GM10248 (cell line): ENCODE measurements at regions not wholly inside any gene's neighbourhood (a gene's known extent, or its start where the extent isn't known, plus 50 kb on each side); places are given as distances from the start of the nearest gene placed in this dataset.

ENCODE experiments used
- CTCF ChIA-PET: fragments of 300-600 bp; sonication (Branson Sonifier 250); formaldehyde crosslinking; extraction: SDS; loops from one replicate; lab custom pipeline; 2021; ENCODE audit warnings: antibody characterized with exemption; lab: Yijun Ruan, JAX
- POLR2A ChIA-PET: fragments of 350-650 bp; sonication (Branson Sonifier 250); formaldehyde crosslinking; extraction: SDS; loops from one replicate; lab custom pipeline; 2020; ENCODE audit warnings: antibody characterized with exemption; lab: Yijun Ruan, JAX
- DNase-seq: peaks from one replicate; pipeline ENCODE4 v3.0.0; 2012; ENCODE audit errors: extremely low spot score
- CTCF ChIP-seq: IDR thresholded peaks from 2 replicates; pipeline ENCODE4 v1.5.1; 2012; ENCODE audit warnings: mild to moderate bottlenecking, low read depth; ENCODE audit errors: extremely low read depth, missing control alignments, control extremely low read depth

GRCh38 chr7:73967832-73968290, 60.1 kb upstream of the ELN start:
- ChIA-PET CTCF (interaction anchor here (1.1 to 1.4 kb wide), 2 partner anchors 11 to 59 kb away, joined by 4 read pairs; no protein-coding TSS in a partner anchor), POLR2A (no interaction called here)
- no peak for DNase-seq
- TF ChIP-seq CTCF, result no peak

DNA sequence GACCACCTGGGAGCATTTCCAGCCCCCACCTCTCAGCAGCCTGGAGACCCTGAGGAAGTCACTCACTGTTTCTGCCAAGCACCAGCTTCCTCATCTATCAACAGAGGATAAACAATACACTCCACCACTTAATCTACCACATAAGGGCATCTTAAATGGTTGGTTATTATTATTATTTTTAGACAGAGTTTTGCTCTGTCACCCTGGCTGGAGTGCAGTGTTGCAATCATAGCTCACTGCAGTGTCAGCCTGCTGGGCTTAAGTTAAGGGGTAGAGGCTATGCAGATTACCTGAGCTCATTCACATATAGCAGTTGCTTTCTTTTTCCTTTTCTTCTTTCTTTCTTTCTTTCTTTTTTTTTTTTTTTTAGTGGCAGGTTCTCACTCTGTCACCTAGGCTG, 59.5 kb upstream of the ELN start:
- CTCF ChIA-PET, result interaction anchor here (0.9 to 1.1 kb wide), 2 partner anchors 11 to 58 kb away, joined by 3 to 4 read pairs; no protein-coding TSS in a partner anchor
- POLR2A ChIA-PET, result no interaction called here
- DNase-seq, result no peak

DNA sequence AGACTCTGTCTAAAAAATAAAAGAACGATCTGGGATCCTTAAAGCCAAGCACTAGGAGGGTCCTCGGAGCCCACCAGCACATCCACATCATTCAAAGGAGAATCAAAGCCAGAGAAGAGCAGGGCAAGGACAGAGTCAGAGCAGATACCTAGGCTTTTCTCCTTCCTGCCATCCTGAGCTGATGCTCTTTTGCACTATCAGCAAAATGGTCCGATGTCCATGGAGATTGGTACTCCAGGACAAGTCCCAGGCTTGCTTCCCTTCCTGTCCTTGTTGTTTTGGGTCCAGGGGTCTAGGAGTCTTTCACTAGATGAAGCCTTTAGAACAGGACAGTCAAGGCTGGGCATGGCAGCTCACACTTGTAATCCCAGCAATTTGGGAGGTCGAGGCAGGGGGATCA, 58.0 kb upstream of the ELN start:
- CTCF ChIA-PET, result interaction anchor here (1.1 to 1.4 kb wide), 2 partner anchors 39 to 56 kb away, joined by 3 to 7 read pairs; no protein-coding TSS in a partner anchor
- no peak for TF ChIP-seq CTCF
- POLR2A ChIA-PET, result no interaction called here
- DNase-seq, result no peak

More for the DNA sequence above, 59.5 kb upstream of the ELN start:
- no peak for TF ChIP-seq CTCF

DNA sequence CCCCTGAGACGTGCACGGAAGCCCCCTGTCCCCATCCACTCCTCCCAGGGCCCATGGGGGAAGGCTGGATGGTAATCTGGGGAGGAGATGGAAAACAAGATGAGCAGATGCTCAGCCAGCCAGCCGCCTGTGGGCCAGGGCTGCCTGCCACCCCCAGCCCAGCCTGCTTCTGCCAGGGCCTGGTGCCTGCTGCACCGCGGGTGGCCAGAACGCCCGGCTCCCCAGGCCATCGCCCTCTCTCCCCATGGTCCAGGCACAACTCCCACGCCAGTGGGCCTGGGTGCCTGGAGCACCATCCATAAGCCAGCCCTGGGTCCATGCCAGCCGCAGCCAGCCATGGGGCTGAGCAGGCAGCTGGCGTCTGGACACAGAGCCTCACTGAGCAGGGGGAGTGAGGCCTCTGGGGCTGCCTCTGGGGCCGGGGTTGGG, 57.2 kb upstream of the ELN start:
- no peak for TF ChIP-seq CTCF
- POLR2A ChIA-PET, result no interaction called here
- no peak for DNase-seq
- CTCF ChIA-PET, result interaction anchor here (1.1 to 1.4 kb wide), 2 partner anchors 38 to 55 kb away, joined by 3 to 7 read pairs; no protein-coding TSS in a partner anchor

GRCh38 chr7:73971322-73971703, 56.7 kb upstream of the ELN start:
- ChIA-PET POLR2A (no interaction called here), CTCF (no interaction called here)

GRCh38 chr7:73971704-73972341, 56.1 kb upstream of the ELN start:
- ChIA-PET CTCF (no interaction called here), POLR2A (no interaction called here)
- no peak for DNase-seq
- TF ChIP-seq CTCF, result no peak

More at GRCh38 chr7:73971322-73971703, 56.7 kb upstream of the ELN start:
- no peak for TF ChIP-seq CTCF
- DNase-seq, result peak; percentile 78
